AG04450 (cell line): ENCODE measurements at regions not wholly inside any gene's neighbourhood (a gene's known extent, or its start where the extent isn't known, plus 50 kb on each side); places are given as distances from the start of the nearest gene placed in this dataset.

Experiments used
- CTCF ChIA-PET: fragments of 300-600, 350-600 bp; formaldehyde crosslinking; extraction: SDS; loops from one replicate; lab custom pipeline; 2022; ENCODE audit warnings: antibody characterized with exemption, inconsistent platforms; lab: Charles Lee
- POLR2A ChIA-PET: fragments of 350-600 bp; formaldehyde crosslinking; extraction: SDS; loops from one replicate; lab custom pipeline; 2021; ENCODE audit warnings: antibody characterized with exemption, inconsistent platforms; lab: Yijun Ruan, JAX
- DNase-seq: peaks from one replicate; pipeline ENCODE4 v3.0.0-alpha.2; 2011; ENCODE audit warnings: low read depth, low spot score
- H3K27ac ChIP-seq: one replicate; pipeline ENCODE4 v1.5.1; 2012; ENCODE audit warnings: low read depth, low read length, control low read depth
- H3K27me3 ChIP-seq: one replicate; pipeline ENCODE4 v1.6.0; 2012; ENCODE audit warnings: low read length; ENCODE audit not compliant: control insufficient read depth, insufficient read depth
- H3K4me3 ChIP-seq: 2 replicates; pipeline ENCODE4 v1.5.1; 2011; ENCODE audit warnings: mild to moderate bottlenecking, low read depth, low read length, control low read depth
- H3K9me3 ChIP-seq: 2 replicates; pipeline ENCODE4 v1.5.1; 2012; ENCODE audit warnings: low read length; ENCODE audit not compliant: control insufficient read depth, insufficient read depth
- TF ChIP-seq, protein P1 (sequence below): IDR thresholded peaks from 2 replicates; pipeline ENCODE4 v1.5.1; 2011; ENCODE audit warnings: low read depth, low read length, control low read depth, inconsistent platforms

DNA sequence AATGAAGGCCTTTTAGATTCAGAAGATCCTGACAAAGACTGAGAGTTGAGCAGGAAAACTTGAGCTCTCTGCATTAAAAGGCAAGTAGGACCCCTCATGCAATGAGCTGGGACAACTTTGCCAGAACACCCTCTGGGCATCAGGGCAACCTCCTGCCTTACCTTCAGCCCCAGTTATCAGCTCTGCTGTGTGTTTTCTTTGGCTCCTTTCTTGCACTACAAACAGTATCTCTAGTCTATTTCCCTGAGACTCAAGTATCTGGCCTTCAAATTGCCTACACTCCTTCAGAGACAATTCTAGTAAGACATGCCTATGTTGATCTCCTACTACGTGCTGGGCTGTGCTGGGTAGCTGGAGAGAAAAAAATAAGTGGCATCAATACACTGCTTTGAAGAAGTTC lies 192.2 kb downstream of the MID1IP1 start:
- Histone ChIP-seq H3K9me3 (no peaks in the 10 kb centered on the region), H3K27ac (no peak overlapping the region), H3K4me3 (no peak overlapping the region), H3K27me3 (peaks cover 2% of the 10 kb centered on the region)
- POLR2A ChIA-PET = no interaction called here
- no peak for DNase-seq
- CTCF ChIA-PET = no interaction called here
- TF ChIP-seq, protein P1, sequence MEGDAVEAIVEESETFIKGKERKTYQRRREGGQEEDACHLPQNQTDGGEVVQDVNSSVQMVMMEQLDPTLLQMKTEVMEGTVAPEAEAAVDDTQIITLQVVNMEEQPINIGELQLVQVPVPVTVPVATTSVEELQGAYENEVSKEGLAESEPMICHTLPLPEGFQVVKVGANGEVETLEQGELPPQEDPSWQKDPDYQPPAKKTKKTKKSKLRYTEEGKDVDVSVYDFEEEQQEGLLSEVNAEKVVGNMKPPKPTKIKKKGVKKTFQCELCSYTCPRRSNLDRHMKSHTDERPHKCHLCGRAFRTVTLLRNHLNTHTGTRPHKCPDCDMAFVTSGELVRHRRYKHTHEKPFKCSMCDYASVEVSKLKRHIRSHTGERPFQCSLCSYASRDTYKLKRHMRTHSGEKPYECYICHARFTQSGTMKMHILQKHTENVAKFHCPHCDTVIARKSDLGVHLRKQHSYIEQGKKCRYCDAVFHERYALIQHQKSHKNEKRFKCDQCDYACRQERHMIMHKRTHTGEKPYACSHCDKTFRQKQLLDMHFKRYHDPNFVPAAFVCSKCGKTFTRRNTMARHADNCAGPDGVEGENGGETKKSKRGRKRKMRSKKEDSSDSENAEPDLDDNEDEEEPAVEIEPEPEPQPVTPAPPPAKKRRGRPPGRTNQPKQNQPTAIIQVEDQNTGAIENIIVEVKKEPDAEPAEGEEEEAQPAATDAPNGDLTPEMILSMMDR = no peak

DNA sequence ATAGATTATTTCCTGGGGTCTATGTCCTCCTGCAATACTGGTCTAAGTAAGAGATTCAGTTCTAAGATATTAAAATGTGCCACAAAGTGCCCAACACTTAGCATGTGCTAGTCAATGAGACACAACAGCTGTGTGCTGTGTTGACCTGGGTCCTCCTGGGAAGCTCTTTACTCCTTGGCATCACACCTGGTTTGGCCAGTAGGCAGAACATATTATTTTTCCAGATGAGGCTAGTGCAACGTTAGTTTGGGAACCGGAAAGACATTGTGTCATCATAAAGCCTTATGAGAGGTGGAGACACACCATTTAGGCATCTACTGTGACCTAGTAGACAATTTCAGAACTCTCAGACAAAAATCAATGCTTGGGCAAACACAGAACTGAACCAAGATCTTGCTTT lies 197.8 kb downstream of the MID1IP1 start:
- CTCF ChIA-PET = no interaction called here
- POLR2A ChIA-PET = no interaction called here
- no peak for DNase-seq
- Histone ChIP-seq H3K27ac (no peak overlapping the region), H3K27me3 (no peaks in the 10 kb centered on the region), H3K9me3 (no peaks in the 10 kb centered on the region), H3K4me3 (no peak overlapping the region)
- TF ChIP-seq, protein P1 = no peak

DNA sequence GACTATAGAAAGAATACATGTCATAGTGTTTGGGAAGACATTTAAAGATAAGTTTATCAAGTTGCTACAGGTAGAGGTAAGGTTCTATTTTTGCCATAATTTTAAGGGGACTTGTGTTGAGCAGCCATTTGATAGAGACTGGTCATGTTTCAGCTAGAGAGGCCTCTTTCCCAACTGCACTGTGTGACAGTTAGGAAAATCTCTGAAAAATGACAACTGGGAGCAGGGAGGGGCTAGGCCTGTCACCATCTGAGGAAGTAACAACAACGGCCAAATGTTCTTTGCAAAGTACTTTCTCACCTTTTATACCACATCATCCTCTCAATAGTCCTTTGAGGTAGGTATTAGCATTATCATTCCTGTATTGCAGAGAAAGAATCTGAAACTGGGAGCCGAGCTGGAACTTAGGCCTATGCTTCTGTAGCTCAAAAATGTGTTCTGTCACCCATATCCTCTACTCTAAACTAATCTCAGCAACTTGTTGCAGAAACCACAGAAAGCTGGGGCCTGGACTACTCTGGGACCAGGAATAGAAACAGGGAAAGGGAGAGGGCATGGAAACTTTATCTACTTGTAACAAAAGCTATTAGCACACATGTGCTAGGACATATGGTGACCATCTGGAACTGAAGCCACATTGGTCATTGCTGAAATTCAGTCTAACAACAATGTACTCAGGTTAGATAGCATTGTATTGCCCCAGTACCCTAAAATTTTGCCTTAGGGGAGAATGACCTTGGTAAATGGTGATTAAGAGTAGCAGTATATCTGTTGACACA lies 198.9 kb downstream of the MID1IP1 start:
- H3K27me3 ChIP-seq = no peaks in the 10 kb centered on the region
- DNase-seq = peak; percentile 8
- CTCF ChIA-PET = no interaction called here
- H3K27ac ChIP-seq = no peak overlapping the region
- H3K4me3 ChIP-seq = no peak overlapping the region
- no peaks in the 10 kb centered on the region for H3K9me3 ChIP-seq
- TF ChIP-seq, protein P1 = no peak
- POLR2A ChIA-PET = interaction anchor here (1.0 to 1.3 kb wide), 3 partner anchors 13 to 196 kb away, joined by 3 to 4 read pairs (median 3); no protein-coding TSS in a partner anchor

DNA sequence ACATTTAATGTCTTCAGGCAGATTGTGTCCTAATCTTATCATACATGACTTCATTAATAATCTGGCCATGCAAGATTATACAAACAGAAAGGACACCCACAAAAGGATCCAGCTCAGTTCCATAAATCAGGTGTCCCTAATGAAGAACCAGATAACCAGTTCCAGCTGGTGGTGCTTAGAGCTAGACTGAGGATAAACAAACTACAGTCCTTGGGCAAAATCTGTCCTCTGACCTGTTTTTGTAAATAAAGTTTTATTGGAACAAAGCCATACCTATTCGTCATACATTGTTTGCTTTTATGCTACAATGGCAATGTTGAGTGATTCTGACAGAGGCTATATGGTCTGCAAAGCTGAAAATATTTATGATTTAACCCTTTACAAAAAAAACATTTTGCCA lies 199.5 kb downstream of the MID1IP1 start:
- DNase-seq = peak; percentile 21
- no peaks in the 10 kb centered on the region for H3K27me3 ChIP-seq
- no peaks in the 10 kb centered on the region for H3K9me3 ChIP-seq
- TF ChIP-seq, protein P1 = no peak
- H3K4me3 ChIP-seq = no peak overlapping the region
- CTCF ChIA-PET = interaction anchor here (0.5 kb wide), 1 partner anchor 196 kb away, joined by 3 read pairs; no protein-coding TSS in a partner anchor
- H3K27ac ChIP-seq = no peak overlapping the region
- POLR2A ChIA-PET = interaction anchor here (1.0 to 1.3 kb wide), 3 partner anchors 14 to 197 kb away, joined by 3 to 4 read pairs (median 3); no protein-coding TSS in a partner anchor

DNA sequence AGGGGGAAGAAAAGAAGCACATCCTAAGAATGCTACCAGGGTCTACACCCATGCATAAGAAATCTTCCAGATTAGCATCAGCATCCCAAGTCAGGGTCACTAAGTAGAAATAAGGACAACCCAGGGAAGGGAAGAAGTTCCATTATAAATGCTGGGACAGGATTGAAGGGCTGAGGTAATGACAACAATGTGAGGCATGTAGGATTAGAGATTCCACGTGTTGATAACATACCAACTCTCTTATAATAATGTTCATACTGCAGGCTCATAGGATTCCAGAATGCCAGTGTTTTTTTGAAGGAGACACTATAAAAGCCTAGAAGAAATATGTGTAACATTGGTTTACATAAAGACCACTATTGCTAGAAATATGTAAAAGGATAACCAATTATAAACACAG lies 201.2 kb downstream of the MID1IP1 start:
- Histone ChIP-seq H3K9me3 (no peaks in the 10 kb centered on the region), H3K4me3 (no peak overlapping the region), H3K27me3 (no peaks in the 10 kb centered on the region), H3K27ac (no peak overlapping the region)
- no peak for DNase-seq
- ChIA-PET CTCF (no interaction called here), POLR2A (no interaction called here)
- TF ChIP-seq, protein P1 = no peak
